Endothelial cell of umbilical vein (primary cell): ENCODE measurements at regions not wholly inside any gene's neighbourhood (a gene's known extent, or its start where the extent isn't known, plus 50 kb on each side); places are given as distances from the start of the nearest gene placed in this dataset.

Experiments used
- BruUV-seq: library from RNA; stranded (reverse); fragments of 400-500 nt; replicated peaks from 2 replicates; lab custom pipeline; 2021; lab: Mats Ljungman, UMichigan
- CTCF ChIA-PET: fragments of 300-600, 350-600 bp; sonication (Branson Sonifier 250); formaldehyde crosslinking; loops from one replicate; lab custom pipeline; 2021; ENCODE audit warnings: antibody characterized with exemption, inconsistent platforms; lab: Charles Lee
- POLR2A ChIA-PET: fragments of 300-600, 350-600 bp; sonication (Branson Sonifier 250); formaldehyde crosslinking; loops from one replicate; lab custom pipeline; 2021; ENCODE audit warnings: antibody characterized with exemption, inconsistent platforms; lab: Charles Lee
- DNase-seq: peaks from one replicate; pipeline ENCODE4 v3.0.0-alpha.2; 2011; ENCODE audit warnings: low read depth, low spot score
- FAIRE-seq: peaks from 2 replicates; lab custom pipeline; 2011; peaks lifted over from hg19 to GRCh38; lab: Jason Lieb, UNC
- H2AFZ ChIP-seq: 2 replicates; pipeline ENCODE4 v1.6.0; 2012; ENCODE audit warnings: low read depth, low read length, control low read depth, inconsistent platforms
- H3K27ac ChIP-seq: 2 replicates; pipeline ENCODE4 v1.5.1; 2011; ENCODE audit warnings: low read depth, mild to moderate bottlenecking, control low read depth, low read length, moderate library complexity; ENCODE audit not compliant: insufficient read depth
- H3K27me3 ChIP-seq, 2 experiments: 2 replicates each; pipeline versions ENCODE4 v1.6.0 to v1.6.1; 2011; ENCODE audit warnings: low read length in 2 of 2, mixed read lengths in 1 of 2; ENCODE audit not compliant: control insufficient read depth in 2 of 2, insufficient read depth in 2 of 2
- H3K36me3 ChIP-seq, 2 experiments: 2 replicates in 1 of 2; 3 replicates in 1 of 2; pipeline ENCODE4 v1.5.1; 2011; ENCODE audit warnings: low read length in 2 of 2, mild to moderate bottlenecking in 1 of 2, moderate library complexity in 1 of 2; ENCODE audit not compliant: control insufficient read depth in 2 of 2, insufficient read depth in 2 of 2; ENCODE audit errors: extremely low read depth in 1 of 2
- H3K4me1 ChIP-seq: 3 replicates; pipeline ENCODE4 v1.5.1; 2011; ENCODE audit warnings: mild to moderate bottlenecking, low read length; ENCODE audit not compliant: control insufficient read depth, insufficient read depth; ENCODE audit errors: extremely low read depth
- H3K4me2 ChIP-seq: 2 replicates; pipeline ENCODE4 v1.6.1; 2011; ENCODE audit warnings: low read length, control low read depth, mixed read lengths; ENCODE audit not compliant: insufficient read depth
- H3K4me3 ChIP-seq, 3 experiments: fragments of 200-600 bp in 1 of 3; sonication (generic), shearing (Covaris generic) in 1 of 3; replicated peaks in 1 of 3; 2 replicates each; pipeline ENCODE4 v1.5.1; 2011 to 2016; ENCODE audit warnings: control low read depth in 3 of 3, low read length in 3 of 3, mild to moderate bottlenecking in 2 of 3, inconsistent platforms in 1 of 3, low read depth in 1 of 3, moderate library complexity in 1 of 3; ENCODE audit not compliant: insufficient read depth in 1 of 3
- H3K79me2 ChIP-seq: 2 replicates; pipeline ENCODE4 v1.6.0; 2012; ENCODE audit warnings: low read length, inconsistent platforms; ENCODE audit not compliant: control insufficient read depth, insufficient read depth
- H3K9ac ChIP-seq: replicated peaks from 2 replicates; pipeline ENCODE3; 2011; ENCODE audit warnings: low read length, control low read depth; ENCODE audit not compliant: insufficient read depth; ENCODE audit errors: extremely low read depth
- H3K9me1 ChIP-seq: replicated peaks from 3 replicates; pipeline ENCODE4 v1.6.0; 2011; ENCODE audit warnings: mild to moderate bottlenecking, low read length; ENCODE audit not compliant: control insufficient read depth, insufficient read depth; ENCODE audit errors: extremely low read depth
- H3K9me3 ChIP-seq: replicated peaks from 2 replicates; pipeline ENCODE4 v1.5.1; 2012; ENCODE audit warnings: low read length, inconsistent platforms; ENCODE audit not compliant: control insufficient read depth, insufficient read depth
- H4K20me1 ChIP-seq: replicated peaks from 2 replicates; pipeline ENCODE3; 2011; ENCODE audit warnings: mild to moderate bottlenecking, low read length; ENCODE audit not compliant: control insufficient read depth, insufficient read depth; ENCODE audit errors: extremely low read depth
- CTCF ChIP-seq, 2 donors: IDR thresholded peaks; 1 replicate in 1 of 2; 2 replicates in 1 of 2; pipeline ENCODE4 v1.5.1; 2011; ENCODE audit warnings: low read length in 2 of 2, mild to moderate bottlenecking in 2 of 2, moderate library complexity in 2 of 2, control low read depth in 1 of 2, inconsistent platforms in 1 of 2, low read depth in 1 of 2; ENCODE audit not compliant: insufficient read depth in 1 of 2; ENCODE audit errors: extremely low read depth in 1 of 2
- EZH2 ChIP-seq: IDR thresholded peaks from 2 replicates; pipeline ENCODE4 v1.6.1; 2012; ENCODE audit warnings: borderline replicate concordance, low read depth, mild to moderate bottlenecking, moderate library complexity, low read length, inconsistent platforms; ENCODE audit not compliant: severe bottlenecking
- FOS ChIP-seq: IDR thresholded peaks from 2 replicates; pipeline ENCODE4 v1.6.1; 2011; ENCODE audit warnings: mild to moderate bottlenecking, low read length, moderate library complexity, borderline replicate concordance; ENCODE audit not compliant: insufficient read depth
- GATA2 ChIP-seq: IDR thresholded peaks from 2 replicates; pipeline ENCODE4 v1.7.0; 2011; ENCODE audit warnings: low read depth, mild to moderate bottlenecking, moderate library complexity, mixed read lengths, low read length; ENCODE audit not compliant: insufficient read length, insufficient read depth
- JUN ChIP-seq: IDR thresholded peaks from 2 replicates; pipeline ENCODE4 v1.6.1; 2011; ENCODE audit warnings: borderline replicate concordance, low read depth; ENCODE audit not compliant: insufficient read length, insufficient read depth
- MAX ChIP-seq: IDR thresholded peaks from 2 replicates; pipeline ENCODE4 v1.6.1; 2011; ENCODE audit not compliant: insufficient read depth, insufficient read length
- MYC ChIP-seq: IDR thresholded peaks from one replicate; pipeline ENCODE4 v1.6.1; 2011; ENCODE audit warnings: mild to moderate bottlenecking, low read depth, low read length
- POLR2A ChIP-seq: IDR thresholded peaks from 2 replicates; pipeline ENCODE4 v1.6.1; 2012; ENCODE audit warnings: low read depth, mild to moderate bottlenecking, control low read depth, low read length
- POLR2AphosphoS5 ChIP-seq: IDR thresholded peaks from 2 replicates; pipeline ENCODE4 v1.6.1; 2012; ENCODE audit warnings: low read depth, mild to moderate bottlenecking, control low read depth, low read length, moderate library complexity; ENCODE audit not compliant: insufficient read depth
- dilution Hi-C: fragments of 300-500 bp; cut with MboI; formaldehyde crosslinking; loops from one replicate; pipeline ENCODE4 v1.15.0; 2019; ENCODE audit warnings: low sequenced_read_pairs; ENCODE audit not compliant: extremely low pct_ligation_motif_present
- intact Hi-C: fragments of 100-400 bp; cut with micrococcal nuclease; formaldehyde crosslinking; loops from one replicate; pipeline ENCODE4 v1.10.0; 2022

GRCh38 chr20:18926965-18927364 is 113.4 kb downstream of the SCP2D1 start:
- H2AFZ ChIP-seq: no peak overlapping the region
- no peak overlapping the region for H3K27ac ChIP-seq
- H3K9me3 ChIP-seq: no peaks in the 10 kb centered on the region
- H3K4me1 ChIP-seq: no peaks in the 10 kb centered on the region
- H3K4me3 ChIP-seq: no peak overlapping the region
- H3K27me3 ChIP-seq: no peaks in the 10 kb centered on the region
- intact Hi-C loops: no loop called here
- no peaks in the 10 kb centered on the region for H4K20me1 ChIP-seq
- FAIRE-seq: no peak
- H3K9me1 ChIP-seq: no peaks in the 10 kb centered on the region
- no peak overlapping the region for H3K4me2 ChIP-seq
- POLR2A ChIA-PET: no interaction called here
- TF ChIP-seq EZH2: no peak
- no peak for TF ChIP-seq POLR2A
- TF ChIP-seq MAX: no peak
- TF ChIP-seq JUN: no peak
- no peak for TF ChIP-seq POLR2AphosphoS5
- no peak for TF ChIP-seq GATA2
- CTCF ChIA-PET: no interaction called here
- H3K36me3 ChIP-seq: no peaks in the 10 kb centered on the region
- dilution Hi-C loops: no loop called here
- no TSS peak for BruUV-seq
- no peak overlapping the region for H3K9ac ChIP-seq
- no peaks in the 10 kb centered on the region for H3K79me2 ChIP-seq
- no peak for DNase-seq

GRCh38 chr20:18928626-18929025 is 115.0 kb downstream of the SCP2D1 start:
- Histone ChIP-seq H3K4me2 (no peak overlapping the region), H3K79me2 (no peaks in the 10 kb centered on the region), H3K9ac (no peak overlapping the region), H3K9me3 (no peaks in the 10 kb centered on the region), H3K4me3 (no peak overlapping the region), H3K27ac (no peak overlapping the region), H3K9me1 (no peaks in the 10 kb centered on the region), H2AFZ (no peak overlapping the region), H3K27me3 (no peaks in the 10 kb centered on the region), H4K20me1 (no peaks in the 10 kb centered on the region), H3K4me1 (no peaks in the 10 kb centered on the region), H3K36me3 (no peaks in the 10 kb centered on the region)
- TF ChIP-seq CTCF (IDR thresholded peaks at IDR 0.05; ENCODE audit: extremely low read depth in 1 of 2, insufficient read depth in 1 of 2, low read depth in 1 of 2, low read length in 2 of 2): no peak
- no peak for TF ChIP-seq FOS
- no peak for TF ChIP-seq GATA2
- no peak for TF ChIP-seq JUN
- no peak for TF ChIP-seq POLR2A
- no peak for TF ChIP-seq MAX
- TF ChIP-seq MYC: no peak
- no peak for TF ChIP-seq EZH2
- no peak for TF ChIP-seq POLR2AphosphoS5
- DNase-seq (no peak), FAIRE-seq (no peak)
- POLR2A ChIA-PET: no interaction called here
- intact Hi-C loops (no loop called here), dilution Hi-C loops (no loop called here)
- BruUV-seq: no TSS peak
- CTCF ChIA-PET: no interaction called here
